Stimulated activated CD4-positive, alpha-beta T cell treated with anti-CD3 and anti-CD28 coated beads, Interleukin-12 subunit alpha, Interleukin-12 subunit beta, amount 100 ng/mL, for 24 hours (primary cell): ENCODE measurements at regions not wholly inside any gene's neighbourhood (a gene's known extent, or its start where the extent isn't known, plus 50 kb on each side); places are given as distances from the start of the nearest gene placed in this dataset.
A peak's percentile ranks its signal among the peaks of the same experiment; 100 is the strongest.
"Not testable (repeated sequence)": the region's sequence is repeated elsewhere in the genome, so short reads cannot be mapped to it uniquely, and the experiment has no call there.

Experiments
- DNase-seq, 2 experiments: peaks; one replicate each; pipeline ENCODE4 v3.0.0-alpha.2; 2020; ENCODE audit warnings: low read depth in 2 of 2

GRCh38 chrX:134045372-134045771, 60.0 kb upstream of the GPC3 start:
- DNase-seq, result not testable (repeated sequence)

DNA sequence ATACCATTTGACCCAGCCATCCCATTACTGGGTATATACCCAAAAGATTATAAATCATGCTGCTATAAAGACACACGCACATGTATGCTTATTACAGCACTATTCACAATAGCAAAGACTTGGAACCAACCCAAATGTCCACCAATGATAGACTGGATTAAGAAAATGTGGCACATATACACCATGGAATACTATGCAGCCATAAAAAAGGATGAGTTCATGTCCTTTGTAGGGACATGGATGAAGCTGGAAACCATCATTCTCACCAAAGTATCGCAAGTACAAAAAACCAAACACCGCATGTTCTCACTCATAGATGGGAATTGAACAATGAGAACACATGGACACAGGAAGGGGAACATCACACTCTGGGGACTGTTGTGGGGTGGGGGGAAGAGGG, 81.7 kb upstream of the GPC3 start:
- DNase-seq, result not testable (repeated sequence)

DNA sequence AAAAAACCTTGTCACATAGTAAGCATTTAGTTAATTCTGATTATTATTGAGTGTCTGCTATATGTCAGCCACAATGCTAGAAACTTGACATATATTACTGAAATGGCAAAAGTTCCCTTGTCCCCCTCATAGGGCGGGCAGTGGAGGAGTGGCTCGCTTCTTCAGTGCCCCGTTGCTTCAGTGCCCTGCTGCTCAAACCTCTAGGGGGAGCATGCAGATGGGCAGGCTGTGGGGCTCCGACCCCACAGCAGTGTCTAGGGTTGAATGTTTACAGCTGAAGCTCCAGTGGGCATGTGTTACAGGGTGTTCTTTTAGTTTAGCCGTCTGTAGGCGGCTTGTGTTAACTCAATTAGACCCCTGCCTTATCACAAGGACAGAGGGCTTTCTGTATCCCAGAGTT, 86.5 kb upstream of the GPC3 start:
- DNase-seq, result not testable (repeated sequence)

- no peak for DNase-seq
Observed at GRCh38 chrX:134073341-134073740, 87.9 kb upstream of the GPC3 start.

DNA sequence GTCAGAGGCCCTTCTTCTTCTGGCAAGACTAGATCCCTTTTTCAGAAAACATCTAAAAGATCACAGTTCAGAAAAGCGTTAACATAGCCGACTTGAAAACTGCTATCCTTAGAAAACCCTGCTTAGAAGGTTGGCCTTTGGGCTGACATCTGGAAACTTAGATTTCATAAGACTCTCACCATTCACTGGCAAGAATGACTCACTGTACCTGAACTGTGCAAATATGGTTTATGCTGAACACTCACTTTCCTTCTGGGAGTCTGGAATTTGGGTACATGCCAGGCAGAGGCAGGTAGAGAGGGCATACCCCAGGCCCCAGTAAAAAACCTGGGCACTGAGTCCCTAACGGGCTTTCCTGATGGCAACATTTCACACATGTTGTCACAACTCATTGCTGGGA, 88.8 kb upstream of the GPC3 start:
- no peak for DNase-seq

- no peak for DNase-seq
Observed at GRCh38 chrX:134075894-134076718, 90.7 kb upstream of the GPC3 start.

- no peak for DNase-seq
Observed at GRCh38 chrX:134095366-134095765, 110.0 kb upstream of the GPC3 start.

GRCh38 chrX:134101636-134102035, 116.2 kb upstream of the GPC3 start:
- no peak for DNase-seq

DNA sequence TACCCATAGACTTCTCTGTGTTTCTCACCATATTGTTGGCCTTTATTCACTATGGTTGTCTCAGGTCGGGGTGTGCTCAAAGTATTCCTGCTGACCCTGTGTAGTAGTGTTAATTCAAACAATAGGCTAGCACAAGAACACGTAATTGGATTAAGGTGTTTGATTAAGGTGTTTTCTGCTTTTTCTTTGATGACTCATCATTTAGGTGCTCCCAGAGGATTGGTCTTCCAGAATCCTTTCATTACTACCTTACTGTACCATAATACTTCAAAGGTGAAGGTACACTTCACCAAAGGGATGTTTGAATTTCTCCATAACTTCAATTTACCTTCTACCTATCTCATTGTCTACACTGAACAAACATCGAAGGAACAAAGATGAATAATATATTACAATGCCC, 121.7 kb upstream of the CCDC160 start:
- no peak for DNase-seq

DNA sequence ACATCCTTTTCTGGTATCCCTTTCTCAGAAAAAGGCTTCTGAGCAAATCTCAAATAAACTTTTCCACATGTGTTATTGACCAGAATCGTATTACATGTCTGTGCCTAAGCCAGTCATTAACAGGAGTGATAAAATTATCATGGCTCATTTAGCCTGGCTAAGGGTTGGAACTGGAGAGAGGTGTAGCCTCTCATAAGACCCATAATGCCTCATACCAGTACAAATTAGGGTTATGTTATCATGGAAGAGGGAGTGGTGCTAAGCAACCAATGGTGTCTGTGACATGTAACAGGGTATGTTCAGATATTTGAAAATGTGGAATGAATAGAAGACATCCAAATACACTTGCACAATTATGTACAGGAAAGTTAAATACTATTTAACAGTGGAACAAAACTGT, 99.6 kb upstream of the CCDC160 start:
- no peak for DNase-seq

GRCh38 chrX:134139090-134139489, 97.9 kb upstream of the CCDC160 start:
- no peak for DNase-seq

GRCh38 chrX:134144231-134144630, 92.8 kb upstream of the CCDC160 start:
- DNase-seq, result no peak

DNA sequence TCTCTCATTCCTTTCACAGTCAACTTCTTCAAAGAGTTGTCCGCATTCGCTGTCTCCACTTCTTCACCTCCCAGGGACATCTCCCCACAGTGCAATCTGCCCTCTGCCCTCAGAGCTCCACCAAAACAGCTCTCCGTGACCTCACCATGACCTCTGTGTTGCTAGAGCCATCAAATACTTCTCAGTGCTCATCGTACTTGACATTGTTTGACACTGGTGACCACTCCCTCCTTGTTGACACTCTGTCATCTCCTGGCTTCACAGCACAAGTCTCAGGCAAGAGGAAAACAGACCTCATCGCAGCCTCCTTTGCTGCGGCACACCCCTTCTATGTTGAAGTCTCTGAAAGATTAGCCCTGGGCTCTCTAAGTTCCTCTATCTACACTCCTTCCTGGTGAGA, 90.5 kb upstream of the CCDC160 start:
- no peak for DNase-seq

- DNase-seq, result no peak
Observed at GRCh38 chrX:134148172-134148692, 88.8 kb upstream of the CCDC160 start.

DNA sequence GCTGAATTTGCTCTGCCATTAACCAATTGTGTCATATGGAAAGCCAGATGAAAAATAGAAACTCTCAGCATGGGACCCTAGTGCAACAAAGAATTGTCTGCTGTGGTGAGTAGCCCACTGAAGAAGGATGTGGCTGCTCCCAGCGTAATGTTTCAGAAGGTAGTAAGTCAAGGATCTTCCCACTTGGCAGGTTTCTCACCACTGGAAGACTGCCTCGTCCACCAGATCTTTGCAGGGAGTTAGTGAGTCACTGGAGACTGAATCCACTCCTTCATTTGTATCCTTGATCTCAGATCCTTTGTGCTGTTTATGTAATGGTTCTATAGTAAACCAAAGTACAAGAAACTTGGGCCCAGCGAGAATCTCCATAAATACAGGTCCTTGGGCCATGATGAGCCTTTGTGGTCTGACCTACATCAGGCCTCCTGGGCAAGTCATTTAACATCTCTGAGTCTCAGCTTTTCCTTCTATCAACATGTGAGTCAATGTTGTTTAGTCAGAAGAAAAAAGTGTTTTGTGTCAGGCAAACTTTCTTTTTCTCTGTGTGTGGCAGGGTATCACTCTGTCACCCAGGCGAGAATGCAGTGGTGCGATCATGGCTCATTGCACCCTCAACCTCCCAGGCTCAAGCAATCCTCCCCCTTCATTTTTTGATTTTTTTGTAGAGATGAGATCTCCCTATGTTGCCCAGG, 78.0 kb upstream of the CCDC160 start:
- DNase-seq, result peak in 1 of 2 experiments; percentile 6

- no peak for DNase-seq
Observed at GRCh38 chrX:134161162-134161561, 75.8 kb upstream of the CCDC160 start.

DNA sequence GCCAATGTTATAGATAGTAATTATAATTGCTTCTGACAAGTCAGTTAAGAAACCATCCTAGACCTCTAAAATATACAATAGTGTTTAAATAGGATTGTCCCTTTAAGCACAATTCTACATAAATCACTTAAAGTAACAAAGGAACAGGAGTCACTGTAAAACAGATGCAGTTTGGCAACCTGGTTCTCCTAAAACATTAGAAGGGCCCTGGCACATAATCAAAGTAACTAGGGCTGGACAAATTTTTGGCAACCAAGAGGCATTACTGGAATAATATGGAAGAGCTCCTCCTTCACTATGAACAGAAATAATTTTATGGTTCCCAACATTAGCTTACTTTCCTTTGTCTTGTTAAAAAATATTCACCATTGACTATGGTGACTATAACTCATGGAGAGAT, 75.0 kb upstream of the CCDC160 start:
- DNase-seq, result no peak

DNA sequence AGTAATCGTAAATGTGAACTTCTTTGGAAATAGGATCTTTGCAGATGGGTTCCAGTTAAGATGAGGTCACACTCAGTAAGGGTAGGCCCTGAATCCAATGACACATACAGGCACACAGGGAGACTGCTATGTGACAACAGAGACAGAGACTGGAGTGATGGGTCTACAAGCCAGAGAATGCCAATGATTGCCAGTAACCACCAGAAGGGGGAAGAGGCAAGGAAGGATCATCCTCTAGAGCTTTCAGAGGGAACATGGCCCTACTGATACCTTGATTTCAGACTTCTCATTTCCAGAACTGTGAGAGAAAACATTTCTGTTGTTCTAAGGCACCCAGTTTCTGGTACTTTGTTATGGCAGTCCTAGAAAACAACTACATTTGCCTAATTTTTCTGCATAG, 73.1 kb upstream of the CCDC160 start:
- DNase-seq, result no peak

DNA sequence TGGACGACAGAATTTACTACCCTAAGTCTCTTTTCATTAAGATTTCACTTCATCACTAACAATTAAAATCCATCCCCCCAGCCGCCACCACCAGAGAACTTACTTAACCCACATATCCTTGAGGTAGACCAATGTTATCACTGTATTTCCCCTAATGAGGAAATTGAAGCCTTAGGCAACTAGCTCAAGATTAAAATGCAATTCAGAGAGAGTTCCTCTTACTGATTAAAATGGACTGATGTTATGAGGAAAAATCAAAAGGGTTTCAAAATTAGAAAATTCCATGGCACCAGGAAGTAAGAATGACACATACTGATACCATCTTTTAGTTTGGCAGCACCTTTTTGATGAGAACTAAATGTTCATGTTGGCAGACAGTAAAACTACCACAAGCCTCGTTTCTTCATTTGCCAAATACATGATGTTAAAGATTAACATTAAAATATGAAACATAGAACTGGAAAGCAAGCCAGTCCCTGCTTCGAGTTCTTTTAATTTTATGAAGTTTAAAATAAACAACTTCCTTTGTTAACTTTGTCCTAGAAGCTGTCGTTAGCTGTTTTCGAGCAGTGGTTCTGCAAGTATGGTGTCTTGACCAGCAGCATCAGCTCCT, 69.3 kb upstream of the CCDC160 start:
- no peak for DNase-seq

DNA sequence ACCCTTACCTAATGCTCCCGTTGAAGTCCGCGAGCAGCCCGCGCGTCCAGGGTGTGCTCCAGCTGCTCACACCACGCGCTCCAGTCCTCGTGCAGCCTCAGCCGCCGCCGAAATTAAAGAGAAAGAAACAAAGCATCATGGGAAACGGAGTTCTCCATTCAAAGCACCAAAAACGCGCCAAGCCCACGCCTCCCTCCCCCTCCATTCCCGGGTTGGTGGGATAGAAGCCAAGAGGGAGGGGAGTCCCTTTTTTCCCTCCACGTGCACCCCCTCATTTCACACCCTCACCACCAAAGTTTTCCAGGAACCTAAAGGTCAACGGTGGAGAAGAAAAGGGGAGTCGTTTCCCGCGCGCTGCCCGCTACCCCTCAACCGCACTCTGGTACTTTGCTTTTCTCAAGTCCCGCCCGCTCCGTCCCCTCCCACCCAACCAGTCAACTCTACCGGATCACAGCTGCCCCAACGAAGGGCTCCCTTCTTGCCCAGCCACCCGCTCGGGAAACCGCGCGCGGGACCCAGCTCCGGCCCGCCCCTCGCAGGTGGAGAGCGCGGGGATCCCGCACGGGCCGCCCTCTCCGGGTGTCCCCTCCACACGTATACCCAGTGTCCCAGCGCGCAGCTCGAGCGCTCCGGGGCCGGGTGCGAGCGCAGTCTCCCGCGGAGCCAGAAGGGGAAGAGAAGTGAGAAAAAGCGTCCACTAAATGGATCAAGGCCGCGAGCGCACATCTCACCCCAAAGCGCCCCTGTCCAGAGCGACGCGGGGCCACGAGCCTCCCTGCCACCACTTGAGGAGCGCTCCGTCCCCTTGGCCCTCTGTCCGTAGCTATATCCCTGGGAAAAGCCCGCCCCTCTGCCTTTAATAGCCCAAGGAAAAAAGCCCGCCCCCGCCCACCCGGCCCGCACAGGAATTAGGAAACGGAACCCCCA, 65.1 kb upstream of the CCDC160 start:
- DNase-seq, result peak in 1 of 2 experiments; percentile 28

- peak in 1 of 2 experiments; percentile 8 for DNase-seq
Observed at GRCh38 chrX:134172588-134173259, 64.3 kb upstream of the CCDC160 start.
